IPS-NIHi11 (cell line): ENCODE measurements at regions not wholly inside any gene's neighbourhood (a gene's known extent, or its start where the extent isn't known, plus 50 kb on each side); places are given as distances from the start of the nearest gene placed in this dataset.

Experiments
- DNase-seq: peaks from one replicate; pipeline ENCODE4 v3.0.0; 2012; ENCODE audit warnings: mixed read lengths, low spot score

- no peak for DNase-seq
Measured at GRCh38 chr14:39765676-39766075, 333.4 kb upstream of the FBXO33 start.

- DNase-seq: no peak
Measured at GRCh38 chr14:39763402-39763890, 331.2 kb upstream of the FBXO33 start.

- no peak for DNase-seq
Measured at GRCh38 chr14:39762576-39763401, 330.6 kb upstream of the FBXO33 start.

- no peak for DNase-seq
Measured at GRCh38 chr14:39755269-39755878, 323.1 kb upstream of the FBXO33 start.

- no peak for DNase-seq
Measured at GRCh38 chr14:39740454-39740853, 308.2 kb upstream of the FBXO33 start.

GRCh38 chr14:39739796-39740195 is 307.6 kb upstream of the FBXO33 start:
- no peak for DNase-seq

- no peak for DNase-seq
Measured at GRCh38 chr14:39734306-39734705, 302.1 kb upstream of the FBXO33 start.

- no peak for DNase-seq
Measured at GRCh38 chr14:39733741-39734140, 301.5 kb upstream of the FBXO33 start.

- DNase-seq: no peak
Measured at GRCh38 chr14:39731912-39732311, 299.7 kb upstream of the FBXO33 start.

- no peak for DNase-seq
Measured at GRCh38 chr14:39726563-39726962, 294.3 kb upstream of the FBXO33 start.

GRCh38 chr14:39722547-39723273 is 290.5 kb upstream of the FBXO33 start:
- no peak for DNase-seq

GRCh38 chr14:39716987-39717570 is 284.8 kb upstream of the FBXO33 start:
- no peak for DNase-seq

GRCh38 chr14:39712293-39712999 is 280.2 kb upstream of the FBXO33 start:
- no peak for DNase-seq

GRCh38 chr14:39704594-39704993 is 272.4 kb upstream of the FBXO33 start:
- no peak for DNase-seq

GRCh38 chr14:39694341-39694740 is 262.1 kb upstream of the FBXO33 start:
- DNase-seq: no peak

- DNase-seq: no peak
Measured at GRCh38 chr14:39683691-39684260, 251.5 kb upstream of the FBXO33 start.

GRCh38 chr14:39682582-39682981 is 250.3 kb upstream of the FBXO33 start:
- DNase-seq: no peak

- no peak for DNase-seq
Measured at GRCh38 chr14:39681782-39682399, 249.7 kb upstream of the FBXO33 start.

GRCh38 chr14:39680777-39681176 is 248.5 kb upstream of the FBXO33 start:
- no peak for DNase-seq

GRCh38 chr14:39673734-39674133 is 241.5 kb upstream of the FBXO33 start:
- peak; percentile 14 for DNase-seq

- no peak for DNase-seq
Measured at GRCh38 chr14:39673270-39673711, 241.1 kb upstream of the FBXO33 start.
